Activated CD4-positive, CD25-positive, alpha-beta regulatory T cell treated with anti-CD3 and anti-CD28 coated beads, Interleukin-2, amount 50 U/mL, for 16 hours (primary cell): ENCODE measurements at regions not wholly inside any gene's neighbourhood (a gene's known extent, or its start where the extent isn't known, plus 50 kb on each side); places are given as distances from the start of the nearest gene placed in this dataset.
"Not testable (repeated sequence)": the region's sequence is repeated elsewhere in the genome, so short reads cannot be mapped to it uniquely, and the experiment has no call there.

ENCODE experiments used
- DNase-seq: peaks from one replicate; pipeline ENCODE4 v3.0.0-alpha.2; 2020; ENCODE audit warnings: low read depth, low spot score

DNA sequence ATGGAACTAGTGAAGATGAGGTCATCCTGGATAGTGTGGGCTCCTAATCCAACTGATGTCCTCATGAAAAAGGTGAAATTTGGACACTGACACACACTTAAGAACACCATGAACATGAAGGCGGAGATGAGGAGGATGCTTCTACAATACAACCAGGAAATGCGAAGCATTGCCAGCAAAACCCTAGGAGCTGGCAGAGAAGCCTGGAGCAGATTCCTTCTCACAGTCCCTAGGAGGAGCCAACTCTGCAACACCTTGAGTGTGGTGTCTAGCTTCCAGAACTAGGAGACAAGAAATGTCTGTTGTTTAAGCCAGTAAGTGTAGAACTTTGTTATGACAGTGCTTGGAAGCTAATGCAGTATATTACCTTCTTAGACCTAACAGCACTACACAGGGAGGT is 191.9 kb upstream of the PWP1 start:
- no peak for DNase-seq

DNA sequence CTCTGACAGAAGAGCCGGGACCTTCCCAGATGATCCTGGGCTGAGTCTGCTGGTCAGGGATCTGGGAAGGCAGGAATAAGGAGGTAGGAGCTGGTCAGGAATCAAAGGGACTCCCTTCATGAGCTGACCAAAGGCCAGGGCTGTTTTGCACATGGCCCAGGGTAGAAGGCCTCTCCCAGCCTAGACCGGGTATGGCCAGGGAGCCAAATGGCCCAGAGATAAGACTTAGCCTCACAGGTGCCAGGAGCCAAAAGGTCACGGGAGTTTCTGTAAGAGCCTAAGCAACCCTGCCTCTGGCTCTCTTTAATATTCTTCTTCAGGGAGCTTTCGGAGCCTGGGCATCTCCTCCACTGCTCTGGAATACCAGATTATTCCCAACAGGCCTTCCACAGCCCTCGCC is 191.3 kb upstream of the PWP1 start:
- no peak for DNase-seq

DNA sequence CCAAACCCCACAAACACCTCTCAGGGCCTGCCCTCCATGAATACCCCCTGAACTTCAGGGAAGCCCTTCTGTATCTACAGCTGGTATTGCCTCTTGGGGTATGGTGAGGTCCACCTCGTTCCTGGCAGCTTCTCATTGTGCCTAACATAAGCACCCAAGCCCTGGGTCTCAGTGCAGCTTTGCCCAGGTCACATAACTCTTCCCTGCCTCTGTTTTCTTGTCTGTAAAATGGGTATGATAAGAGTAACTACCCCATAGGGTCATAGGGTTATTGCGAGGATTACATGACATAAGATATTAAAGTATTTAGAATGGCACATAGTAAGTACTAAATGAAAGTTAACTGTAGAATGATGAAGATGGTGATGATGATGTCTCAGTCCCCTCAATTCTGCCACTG is 190.0 kb upstream of the PWP1 start:
- DNase-seq: no peak

DNA sequence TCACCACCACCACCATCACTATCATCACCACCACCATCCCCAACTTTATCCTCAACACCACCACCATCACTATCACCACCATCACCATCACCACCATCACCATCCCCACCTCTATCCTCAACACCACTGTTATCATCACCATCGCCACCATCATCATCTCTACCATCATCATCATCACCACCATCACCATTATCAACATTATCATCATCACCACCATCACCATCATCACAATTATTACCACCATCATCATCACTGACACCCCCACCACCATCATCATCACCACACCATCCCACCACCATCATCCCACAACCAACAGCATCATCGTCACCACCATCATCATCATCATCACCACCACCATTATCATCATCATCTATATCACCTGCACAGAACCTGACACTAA is 188.4 kb upstream of the PWP1 start:
- DNase-seq: no peak

DNA sequence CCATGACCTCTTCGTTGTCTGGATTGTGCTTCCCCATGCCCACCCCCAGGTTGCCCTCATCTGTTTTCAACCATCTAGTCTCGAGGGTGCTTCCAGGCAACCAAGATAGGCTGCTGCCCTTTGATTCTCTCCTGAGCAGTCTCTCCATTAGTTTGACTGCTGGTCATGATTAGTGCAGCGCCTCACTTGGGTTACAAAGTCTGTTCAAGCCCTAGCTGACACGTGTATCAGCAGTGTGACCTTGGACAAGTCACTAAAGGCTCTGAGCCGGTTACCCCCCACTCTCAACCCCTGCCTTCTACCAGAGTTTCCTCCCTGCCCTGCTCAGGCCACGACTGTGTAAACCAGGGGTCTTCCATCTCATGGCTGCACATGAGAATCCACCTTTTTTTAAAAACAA is 185.3 kb upstream of the PWP1 start:
- no peak for DNase-seq

DNA sequence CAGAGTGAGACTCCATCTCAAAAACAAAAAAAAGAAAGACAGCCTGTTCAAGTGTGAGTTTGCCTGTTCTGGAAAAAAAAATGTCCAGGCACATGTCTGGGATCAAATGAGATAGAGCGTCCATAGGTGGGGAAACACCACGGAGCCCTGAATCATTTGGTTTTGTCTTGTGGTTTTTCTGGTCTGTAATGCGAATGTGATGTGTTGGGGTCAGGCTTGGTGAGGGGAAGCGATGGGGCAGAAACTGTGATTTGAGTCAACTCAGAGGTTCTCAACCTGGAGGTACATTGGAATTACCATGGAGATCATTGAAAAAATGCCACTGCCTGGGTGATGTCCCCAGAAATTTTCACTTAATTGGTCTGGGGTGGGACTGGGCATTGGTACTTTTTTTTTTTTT is 183.9 kb upstream of the PWP1 start:
- DNase-seq: no peak

DNA sequence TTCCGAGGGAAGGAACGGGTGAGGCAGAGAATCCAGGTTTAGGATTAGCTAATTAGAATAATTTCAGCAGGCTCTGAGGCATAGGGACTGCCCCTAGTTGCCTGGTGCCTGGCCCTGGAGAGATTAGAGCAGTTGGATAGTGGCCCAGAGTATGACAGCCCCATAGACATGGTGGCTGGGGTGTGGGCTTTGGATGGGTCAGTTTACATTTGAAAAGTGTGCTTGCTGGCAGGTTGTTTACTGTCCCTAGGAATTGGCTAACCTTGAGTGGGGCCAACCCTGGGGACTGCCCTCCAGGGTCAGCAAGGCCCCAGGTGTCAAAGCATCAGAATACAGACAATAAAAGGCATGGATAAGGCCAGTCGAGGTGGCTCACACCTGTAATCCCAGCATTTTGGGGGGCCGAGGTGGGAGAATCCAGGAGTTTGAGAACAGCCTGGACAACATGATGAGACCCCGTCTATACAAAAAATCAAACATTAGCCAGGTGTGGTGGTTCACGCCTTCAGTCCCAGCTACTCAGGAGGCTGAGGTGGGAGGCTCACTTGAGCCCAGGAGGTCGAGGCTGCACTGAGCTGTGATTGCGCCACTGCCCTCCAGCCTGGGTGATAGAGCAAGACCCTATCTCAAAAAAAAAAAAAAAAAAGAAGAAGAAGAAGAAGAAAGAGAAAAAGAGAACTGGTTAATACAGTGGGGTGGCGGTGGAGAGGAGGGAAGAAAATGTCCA is 182.3 kb upstream of the PWP1 start:
- no peak for DNase-seq

DNA sequence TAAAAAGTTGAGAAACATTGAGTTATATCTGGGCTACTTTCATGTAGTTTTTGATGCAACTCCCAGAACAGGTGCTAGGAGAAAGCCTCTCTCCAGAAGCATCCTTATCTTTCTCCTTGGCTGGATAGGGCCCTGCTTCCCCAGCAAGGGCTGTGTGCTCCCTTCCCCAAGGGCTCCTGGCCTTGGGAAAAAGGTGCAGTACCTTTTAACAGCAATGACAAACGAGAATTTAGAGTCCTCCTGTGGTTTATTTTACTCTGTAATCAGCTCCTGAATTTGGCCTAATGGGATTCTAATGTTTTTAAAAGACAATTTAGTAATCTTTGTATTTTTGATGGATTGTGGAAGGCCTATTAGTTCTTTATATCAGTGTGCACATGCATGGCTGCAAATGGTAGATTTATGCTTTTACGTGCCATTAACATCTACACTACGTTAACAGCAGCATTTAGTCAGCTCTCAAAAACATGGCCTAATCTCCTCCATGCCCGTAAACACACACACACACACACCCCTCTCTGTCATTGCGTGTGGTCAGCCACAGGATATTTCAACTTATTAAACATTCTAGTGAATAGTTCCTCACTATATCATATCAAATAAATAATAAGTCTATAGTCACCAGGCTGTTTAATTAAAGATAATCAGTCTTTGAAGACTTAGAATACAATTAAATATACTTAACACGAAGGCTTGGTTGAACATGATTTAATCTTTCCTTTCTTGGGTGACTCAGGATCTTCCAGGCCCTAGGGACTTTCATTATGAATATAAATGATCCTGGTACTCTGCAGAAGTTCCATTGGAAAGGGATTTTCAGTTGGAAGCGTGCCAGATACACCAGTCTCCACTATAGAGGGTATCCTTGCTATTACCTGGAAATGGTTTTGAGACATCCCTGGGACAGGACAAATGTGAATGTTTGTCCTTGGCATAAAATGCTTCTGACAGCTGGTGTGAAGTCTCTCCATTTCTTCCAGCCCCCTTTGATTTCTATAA is 181.4 kb upstream of the PWP1 start:
- DNase-seq: no peak

DNA sequence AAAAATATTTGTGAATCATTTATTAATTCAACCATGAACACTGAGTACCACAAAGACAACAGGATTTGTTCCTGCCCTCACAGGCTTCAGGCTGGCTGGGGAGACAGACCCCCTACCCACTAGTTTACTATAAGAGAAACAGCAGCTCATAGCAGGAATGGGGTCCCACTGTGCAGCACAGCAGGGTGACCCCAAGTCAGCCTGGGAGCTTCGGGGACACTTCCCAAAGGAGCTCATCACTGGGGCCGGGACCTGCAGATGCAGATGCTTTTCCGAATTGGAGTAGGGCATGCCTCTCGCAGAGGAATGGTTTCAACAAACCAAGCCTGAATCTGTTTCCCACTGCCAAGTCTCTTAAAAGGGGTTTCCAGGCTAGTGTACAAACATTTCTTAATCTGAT is 176.2 kb upstream of the PWP1 start:
- DNase-seq: no peak

DNA sequence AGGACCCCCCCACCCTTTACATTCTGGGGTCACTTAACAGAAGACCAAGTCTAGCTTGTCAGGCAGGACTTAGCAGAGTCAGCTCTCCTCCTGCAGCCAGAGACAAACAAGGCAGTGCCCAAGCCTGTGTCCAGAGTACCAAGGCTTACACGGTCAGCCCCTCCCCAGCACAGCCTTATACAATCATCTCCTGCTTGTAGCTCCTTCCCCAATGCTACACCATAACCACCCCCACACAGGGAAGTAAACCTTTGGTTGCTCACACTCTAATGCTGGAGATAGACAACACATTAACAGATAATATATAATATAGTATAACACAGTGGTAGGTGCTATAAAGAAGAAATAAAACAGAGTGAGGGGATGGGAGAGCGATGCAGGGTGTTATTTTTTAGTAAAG is 175.4 kb upstream of the PWP1 start:
- DNase-seq: no peak

DNA sequence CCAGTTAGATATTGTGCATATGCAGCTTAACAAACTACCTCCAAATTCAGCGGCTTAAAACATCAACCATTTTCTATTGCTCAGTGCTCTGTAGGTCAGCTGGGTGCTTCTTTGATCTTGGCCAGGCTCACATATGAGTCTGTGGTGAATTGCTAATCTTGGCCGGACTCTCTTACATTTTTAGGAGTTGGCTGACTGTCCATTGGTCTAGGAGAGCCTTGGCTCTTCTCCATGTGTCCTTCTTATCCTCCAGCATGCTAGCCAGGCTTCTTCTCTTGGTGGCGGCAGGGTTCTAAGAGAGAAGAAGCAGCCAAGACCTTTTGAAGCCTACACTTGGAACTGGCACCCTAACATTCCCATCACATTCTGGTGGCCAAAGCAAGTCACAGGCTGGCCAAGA is 174.3 kb upstream of the PWP1 start:
- no peak for DNase-seq

DNA sequence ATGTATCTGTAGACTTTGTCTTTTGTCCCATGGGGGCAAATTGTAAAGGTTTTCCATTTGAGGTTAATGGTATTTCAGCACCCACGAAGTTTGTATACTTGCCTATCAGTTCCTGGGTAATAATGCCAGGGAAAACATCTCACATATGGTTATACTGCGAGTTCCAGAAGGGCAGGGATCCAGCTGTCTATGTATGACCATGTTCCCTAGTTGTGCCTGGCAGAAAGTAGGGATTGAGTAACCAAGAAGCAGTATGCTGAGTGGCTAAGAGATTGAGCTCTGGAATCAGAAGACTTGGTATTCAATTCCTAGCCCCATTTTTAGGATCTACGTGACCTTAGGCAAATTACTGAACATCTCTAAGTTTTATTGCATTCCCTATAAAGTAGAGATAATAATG is 173.2 kb upstream of the PWP1 start:
- no peak for DNase-seq

DNA sequence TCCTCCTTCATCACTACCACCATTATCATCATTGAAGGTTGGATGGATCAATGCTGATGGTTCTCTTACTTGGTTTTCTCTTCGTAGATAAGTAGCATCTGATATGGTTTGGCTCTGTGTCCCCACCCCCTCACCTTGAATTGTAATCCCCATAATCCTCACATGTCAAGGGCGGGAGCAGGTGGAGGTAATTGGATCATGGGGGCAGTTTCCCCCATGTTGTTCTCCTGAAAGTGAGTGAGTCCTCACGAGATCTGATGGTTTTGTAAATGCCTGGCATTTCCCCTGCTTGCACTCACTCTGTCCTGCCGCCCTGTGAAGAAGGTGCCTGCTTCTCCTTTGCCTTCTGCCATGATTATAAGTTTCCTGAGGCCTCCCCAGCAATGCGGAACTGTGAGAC is 172.4 kb upstream of the PWP1 start:
- no peak for DNase-seq

DNA sequence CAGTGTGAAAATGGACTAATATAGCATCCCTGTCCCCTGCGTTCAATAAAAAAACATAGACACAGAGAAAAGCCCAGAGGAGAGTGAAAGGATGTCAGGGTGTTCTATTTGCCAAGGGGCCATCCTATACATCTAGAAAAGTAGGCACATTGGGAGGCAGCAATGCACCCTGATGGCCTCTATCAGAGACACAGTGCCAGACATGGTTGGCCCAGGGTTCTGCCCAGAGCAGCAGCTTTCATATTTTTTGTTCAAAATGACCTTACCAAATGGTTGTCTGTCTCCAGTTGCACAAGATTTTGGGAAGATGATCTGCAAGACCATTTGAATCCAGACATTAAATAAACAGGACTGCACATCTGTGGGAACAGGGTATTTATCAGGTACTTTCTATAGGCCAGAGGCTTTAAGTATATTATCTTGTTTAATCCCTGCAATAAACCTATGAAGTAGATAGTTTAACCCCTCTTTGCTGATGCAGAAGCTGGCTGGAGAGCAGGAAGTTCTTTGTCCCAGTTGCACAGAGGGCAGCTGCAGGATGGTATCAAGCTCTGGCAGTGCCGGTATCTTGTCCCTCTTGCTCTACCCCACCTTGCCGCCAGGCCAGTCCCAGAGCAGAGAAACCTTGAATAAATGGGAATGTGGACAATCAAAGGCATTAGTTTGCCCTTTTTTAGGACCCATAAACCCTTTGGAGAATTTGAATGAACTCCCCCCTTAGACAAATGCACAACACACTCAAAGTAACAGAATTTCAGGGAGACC is 171.8 kb upstream of the PWP1 start:
- DNase-seq: no peak

DNA sequence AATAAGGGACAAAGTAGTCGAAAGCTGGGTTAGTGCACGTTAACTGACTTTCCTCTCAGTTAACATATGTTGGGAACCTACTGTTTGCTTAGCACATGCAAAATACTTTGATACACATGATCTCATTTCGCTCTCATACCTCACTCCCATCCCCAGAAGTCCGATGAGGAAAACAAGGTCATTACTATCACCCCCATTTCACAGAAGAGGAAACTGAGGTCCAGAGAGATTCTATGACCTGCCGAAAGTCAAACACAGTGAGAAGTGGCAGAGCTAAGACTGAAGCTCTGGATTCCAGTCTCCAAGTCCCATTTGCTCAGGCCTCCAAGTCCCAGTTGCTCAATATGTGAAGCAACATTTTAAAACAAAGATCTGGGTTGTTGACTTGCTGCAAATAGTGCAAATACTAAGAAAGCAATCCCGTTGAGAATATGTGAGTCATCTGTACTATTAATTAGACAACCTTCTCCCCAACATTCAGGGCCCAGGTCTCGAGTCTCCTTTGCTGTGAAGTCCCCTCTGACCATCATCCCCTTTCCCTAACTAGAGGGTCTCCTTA is 170.6 kb upstream of the PWP1 start:
- DNase-seq: no peak

DNA sequence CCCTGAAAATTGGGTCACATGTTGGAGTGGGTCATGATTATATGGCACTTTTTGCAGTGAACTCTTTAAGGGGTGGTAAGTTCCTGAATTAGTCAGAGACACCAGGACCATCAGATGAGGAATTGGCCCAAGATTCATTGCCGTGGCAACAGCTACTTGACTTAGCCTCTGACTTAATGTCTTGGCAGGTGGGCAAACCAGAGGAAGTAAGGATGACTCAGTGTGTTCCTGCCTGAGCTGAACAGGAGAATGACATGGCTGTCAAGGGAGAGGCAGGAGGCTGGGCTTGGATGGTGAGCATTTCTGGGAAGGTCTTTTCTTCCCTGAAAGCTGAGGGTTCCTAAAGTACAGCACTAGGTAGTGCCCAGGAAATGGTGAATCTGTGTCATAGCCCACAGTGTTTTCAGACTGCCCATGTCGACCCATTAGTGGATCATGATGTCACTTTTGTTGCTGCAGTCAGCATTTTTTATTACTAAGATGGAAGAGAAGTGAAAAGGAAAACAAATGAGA is 170.1 kb upstream of the PWP1 start:
- DNase-seq: no peak

DNA sequence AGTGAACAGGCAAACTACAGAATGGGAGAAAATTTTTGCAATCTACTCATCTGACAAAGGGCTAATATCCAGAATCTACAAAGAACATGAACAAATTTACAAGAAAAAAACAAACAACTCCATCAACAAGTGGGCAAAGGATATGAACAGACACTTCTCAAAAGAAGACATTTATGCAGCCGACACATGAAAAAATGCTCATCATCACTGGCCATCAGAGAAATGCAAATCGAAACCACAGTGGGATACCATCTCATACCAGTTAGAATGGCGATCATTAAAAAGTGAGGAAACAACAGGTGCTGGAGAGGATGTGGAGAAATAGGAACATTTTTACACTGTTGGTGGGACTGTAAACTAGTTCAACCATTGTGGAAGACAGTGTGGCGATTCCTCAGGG is 167.8 kb upstream of the PWP1 start:
- DNase-seq: not testable (repeated sequence)

DNA sequence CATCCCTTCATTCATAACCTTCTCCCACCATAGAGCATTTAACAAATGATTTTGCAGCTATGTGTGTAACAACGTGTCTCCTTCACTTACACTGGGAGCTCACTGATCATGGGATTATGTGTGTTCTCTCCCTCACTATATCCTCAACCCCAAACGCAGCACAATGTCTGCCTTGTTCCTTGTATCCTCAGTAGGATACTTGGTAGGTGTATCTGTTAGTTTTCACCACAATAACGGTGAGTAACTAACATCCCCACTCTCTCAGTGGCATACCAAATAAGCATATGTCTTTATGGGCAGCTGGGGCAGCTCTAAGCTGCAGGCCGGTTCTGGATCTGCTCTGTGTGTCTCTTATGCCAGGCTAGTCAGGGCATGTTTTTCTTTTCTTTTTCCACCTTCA is 166.7 kb upstream of the PWP1 start:
- DNase-seq: no peak

DNA sequence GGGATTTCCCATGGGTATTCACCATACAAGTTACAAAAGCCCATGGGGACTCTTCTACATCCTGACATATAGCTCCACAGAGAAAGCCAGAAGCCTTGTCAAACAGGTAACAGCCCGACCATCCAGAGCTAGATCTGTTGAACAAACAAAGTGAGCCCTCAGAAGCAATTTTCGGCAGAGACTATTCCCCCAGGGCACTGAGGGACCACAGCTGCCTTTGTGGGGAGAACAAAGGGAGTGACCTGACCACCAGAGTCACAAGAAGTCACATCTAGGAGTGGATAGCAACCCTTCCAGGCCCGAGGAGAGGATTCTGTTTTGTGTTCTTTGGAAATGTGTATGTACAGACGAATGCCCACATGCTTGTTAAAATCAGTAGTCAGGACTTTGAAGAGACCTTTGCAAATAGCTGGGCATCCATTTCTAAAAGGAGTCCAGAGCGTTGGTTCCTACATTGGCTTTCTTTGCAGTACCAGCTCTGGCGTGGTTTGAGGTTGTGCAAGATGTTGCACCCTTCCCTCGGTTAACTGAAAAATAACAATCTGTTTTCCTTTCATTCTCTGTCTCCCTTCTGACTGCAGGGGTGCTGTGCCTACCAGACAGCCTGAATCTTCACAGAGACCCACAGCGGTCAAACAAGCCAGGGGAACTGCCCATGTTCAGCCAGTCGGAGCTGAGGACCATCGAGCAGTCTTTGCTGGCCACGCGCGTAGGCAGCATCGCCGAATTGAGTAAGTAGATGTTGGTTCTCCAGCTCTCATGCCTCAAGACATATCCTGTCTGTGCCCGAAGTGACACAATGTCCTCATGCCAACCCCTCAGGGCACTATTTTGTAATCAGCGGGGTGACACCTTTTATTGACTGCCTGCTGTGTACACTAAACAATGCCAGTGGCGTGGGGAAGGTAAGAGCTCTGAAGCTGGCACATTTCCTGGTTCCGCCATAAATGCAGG is 165.4 kb upstream of the PWP1 start:
- no peak for DNase-seq

DNA sequence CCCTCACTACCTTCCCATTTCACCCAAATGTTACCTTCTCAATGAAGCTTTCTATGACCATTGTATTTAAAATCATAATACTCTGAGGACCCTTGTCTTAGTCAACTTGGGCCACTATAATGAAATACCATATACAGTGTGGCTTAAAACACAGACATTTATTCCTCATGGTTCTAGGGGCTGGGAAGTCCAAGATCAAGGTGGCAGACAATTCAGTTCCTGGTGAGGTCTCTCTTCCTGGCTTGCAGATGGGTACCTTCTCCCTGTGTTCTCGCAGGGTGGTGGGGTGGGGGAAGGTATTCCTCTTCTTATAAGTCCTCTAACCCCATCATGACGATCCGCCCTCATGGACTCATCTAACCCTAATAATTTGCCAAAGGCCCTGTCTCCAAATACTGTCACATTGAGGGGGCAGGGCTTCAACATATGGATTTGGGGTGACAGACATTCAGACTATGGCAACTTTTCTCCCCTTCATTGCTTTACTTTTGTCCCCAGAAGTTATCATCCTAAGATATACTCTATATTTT is 163.7 kb upstream of the PWP1 start:
- no peak for DNase-seq
